Right lung (tissue), 2 donors: ENCODE measurements at regions not wholly inside any gene's neighbourhood (a gene's known extent, or its start where the extent isn't known, plus 50 kb on each side); places are given as distances from the start of the nearest gene placed in this dataset.

Experiments
- DNase-seq, 2 donors: peaks; one replicate each; pipeline ENCODE4 v3.0.0-alpha.2; 2013

DNA sequence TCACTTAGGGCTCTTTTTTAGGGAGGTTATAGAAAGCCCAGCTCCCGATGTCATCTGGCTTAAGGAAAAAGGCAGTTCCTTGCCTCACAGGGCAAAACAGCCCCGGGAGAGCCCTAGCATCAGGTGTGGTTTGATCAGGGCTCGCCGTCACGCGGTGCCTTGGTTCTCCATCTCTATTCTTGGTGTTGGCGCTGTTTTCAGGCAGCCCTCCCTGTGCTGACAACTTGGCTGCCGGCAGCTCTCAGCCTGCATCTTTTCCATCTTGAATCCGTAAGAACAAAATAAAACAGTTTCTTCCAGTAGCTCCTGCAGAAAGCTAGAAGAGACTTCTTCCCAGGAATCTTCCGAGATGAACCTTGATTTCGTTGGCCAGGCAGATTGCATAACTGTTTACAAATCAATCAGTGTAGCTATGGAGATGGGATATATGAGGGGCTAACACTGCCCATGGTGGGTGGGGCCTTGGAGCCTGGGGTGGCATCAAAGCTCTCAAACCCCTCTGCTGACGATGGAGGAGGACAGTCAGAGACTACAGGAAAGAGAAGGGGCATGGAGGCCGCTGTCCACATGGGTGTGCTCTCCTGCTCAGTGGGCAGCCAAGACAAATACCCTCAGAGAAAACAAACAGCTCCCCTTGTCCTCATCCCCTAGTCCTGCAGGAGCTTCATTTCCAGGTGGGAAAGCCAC is 370.7 kb upstream of the C1orf174 start:
- DNase-seq: no peak

DNA sequence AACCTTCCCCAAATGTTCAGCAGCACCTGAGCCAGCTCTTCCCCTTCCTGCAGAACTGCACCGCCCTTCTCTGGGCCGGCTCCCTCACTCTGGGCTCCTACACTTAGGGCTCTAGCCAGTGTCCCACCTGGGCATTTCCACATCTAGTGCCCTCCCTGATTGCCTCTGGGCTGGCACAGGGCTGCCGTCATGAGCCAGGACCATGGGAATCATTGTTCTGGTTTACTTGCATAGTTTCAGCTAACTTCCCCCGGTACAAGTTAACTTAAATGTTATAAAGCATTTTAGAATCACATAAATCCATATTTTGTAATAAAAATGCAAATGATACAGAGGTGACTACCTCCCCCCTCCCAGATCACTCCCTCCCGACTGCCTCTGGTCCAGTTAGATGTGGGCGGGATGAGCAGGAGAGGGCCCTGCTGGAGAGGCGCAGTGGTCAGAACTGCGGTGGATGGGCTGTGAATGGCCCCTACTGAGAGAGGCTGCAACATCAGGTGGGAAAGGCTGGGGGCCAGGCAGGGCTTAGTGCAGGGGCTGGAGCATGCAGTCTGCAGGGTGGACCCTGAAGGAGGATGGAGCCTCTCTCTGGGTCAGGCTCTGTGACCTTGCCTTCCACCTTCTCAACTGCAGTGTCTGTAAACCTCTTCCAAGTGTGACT is 371.4 kb upstream of the C1orf174 start:
- no peak for DNase-seq

DNA sequence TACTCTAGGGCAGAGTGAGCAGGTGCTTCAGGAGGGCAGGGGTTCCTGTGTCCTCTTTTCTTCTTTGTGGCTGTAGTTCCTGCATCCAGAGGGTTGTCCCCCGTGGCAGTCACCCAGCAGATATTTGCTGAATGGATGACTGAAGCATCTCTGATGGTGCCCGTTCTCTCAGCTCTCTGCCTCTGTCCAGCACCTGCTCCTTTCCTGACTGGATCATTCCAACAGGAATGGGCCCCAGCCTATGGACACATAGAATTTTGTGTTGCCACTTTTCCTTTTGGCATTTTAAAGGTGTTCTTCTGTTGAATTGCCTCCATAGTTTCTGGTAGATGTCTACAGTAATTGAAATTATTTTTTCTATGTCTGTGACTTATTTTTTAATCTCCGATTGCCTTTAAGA is 372.5 kb upstream of the C1orf174 start:
- no peak for DNase-seq

DNA sequence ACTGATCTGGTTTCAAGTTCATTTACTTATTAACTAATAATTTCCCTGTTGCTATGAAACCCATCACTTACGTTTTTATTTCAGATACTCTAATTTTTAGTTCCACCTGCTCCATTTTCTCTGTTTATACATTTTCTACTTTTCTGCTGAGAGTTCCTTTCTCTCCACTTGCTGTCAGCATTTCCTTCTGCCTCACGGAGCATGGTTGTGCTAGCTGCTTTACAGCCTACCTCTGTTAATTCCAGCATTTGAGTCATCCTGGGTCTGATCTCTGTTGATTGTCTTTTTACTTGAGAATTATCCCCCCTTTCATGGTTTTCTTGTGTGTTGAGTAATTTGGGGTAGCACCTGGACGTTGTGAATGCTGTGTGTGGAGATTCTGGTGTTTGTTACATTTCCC is 373.2 kb upstream of the C1orf174 start:
- DNase-seq: no peak

DNA sequence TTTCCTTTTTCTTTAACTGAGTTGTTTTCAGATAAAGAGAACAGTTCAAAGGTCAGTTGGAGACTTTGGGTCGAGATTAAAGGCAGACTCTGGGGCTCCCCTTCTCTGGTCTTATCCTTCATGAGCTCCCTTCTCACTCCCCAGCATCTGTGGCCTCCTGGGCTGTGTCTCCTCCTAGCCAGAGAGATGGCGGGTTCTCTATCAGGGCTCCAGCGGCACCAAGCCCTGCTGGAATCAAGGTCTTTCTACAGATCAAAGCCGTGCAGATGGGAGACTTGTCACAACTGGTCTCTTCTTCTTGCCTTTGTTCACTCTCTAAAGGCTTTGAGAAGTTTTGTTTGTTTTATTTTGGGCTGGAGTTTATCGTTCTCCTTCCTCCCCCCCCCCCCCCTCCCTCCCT is 373.7 kb upstream of the C1orf174 start:
- no peak for DNase-seq

DNA sequence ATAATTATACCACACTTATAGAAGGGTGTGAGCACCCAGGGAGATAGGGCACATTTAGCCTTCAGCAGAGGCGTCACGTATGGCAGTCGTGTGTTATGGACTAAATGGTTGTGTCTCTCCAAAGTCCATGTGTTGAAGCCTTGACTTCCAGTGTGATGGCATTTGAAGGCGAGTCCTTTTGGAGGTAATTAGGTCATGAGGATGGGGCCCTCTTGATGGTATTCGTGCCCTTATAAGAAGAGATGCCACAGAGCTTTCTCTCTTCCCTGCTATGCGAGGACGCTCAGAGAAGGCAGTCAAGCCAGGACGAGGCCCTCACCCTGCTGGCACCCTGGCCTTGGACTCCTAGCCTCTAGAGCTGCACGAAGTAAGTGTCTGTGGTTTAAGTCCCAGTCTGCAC is 375.0 kb upstream of the C1orf174 start:
- DNase-seq: no peak

DNA sequence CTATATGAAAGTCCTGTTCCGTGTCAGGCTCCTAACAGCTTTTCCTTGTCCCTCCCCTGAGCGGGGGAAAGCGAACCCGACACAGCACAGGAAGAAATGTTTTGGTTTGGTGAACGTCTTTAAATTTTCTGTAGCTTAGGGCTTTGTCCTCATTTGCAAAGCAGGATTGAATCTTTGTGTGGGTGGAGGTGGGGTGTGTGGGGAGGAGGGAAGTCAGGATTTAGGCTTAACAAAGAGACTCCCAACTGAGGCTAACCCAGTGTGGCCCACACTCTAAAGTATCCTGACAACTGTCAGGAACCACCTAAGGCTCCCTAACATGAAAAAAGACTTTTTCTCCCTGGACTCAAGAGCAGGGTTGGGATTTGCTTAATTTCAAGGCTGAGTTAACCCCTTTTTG is 376.2 kb upstream of the C1orf174 start:
- no peak for DNase-seq

DNA sequence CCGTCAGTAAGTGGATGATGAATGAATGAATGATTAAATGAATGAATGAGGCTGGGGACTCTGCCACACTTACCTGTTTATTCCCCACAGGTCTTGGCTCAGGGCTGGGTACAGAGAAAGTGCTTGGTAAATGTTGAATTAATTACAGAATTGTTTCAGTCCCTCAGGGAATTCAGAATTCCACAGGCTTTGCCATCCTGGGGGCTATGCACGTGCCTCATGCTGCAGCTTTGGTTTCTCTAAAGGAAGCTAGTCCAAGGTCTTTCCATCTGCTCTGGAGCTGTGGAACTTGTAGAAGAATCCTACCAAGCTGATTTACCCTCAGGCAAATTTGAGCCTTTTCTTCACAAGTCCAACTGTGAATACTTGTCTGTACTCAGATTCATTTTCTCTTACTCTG is 376.8 kb upstream of the AJAP1 start:
- no peak for DNase-seq

DNA sequence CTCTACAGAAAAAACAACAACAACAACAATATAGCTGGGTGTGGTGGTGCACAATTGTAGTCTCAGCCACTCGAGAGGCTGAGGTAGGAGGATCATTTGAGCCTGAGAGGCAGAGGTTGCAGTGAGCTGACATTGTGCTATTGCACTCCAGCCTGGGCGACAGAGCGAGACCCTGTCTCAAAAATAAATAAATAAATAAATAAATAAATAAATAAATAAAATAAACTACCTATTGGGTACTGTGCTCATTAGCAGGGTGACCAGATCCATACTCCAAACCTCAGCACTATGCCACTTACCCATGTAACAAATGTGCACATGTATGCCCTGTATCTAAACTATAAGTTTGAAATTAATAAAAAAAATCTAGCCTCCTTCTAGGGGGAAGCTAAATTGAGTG is 369.4 kb upstream of the AJAP1 start:
- no peak for DNase-seq

DNA sequence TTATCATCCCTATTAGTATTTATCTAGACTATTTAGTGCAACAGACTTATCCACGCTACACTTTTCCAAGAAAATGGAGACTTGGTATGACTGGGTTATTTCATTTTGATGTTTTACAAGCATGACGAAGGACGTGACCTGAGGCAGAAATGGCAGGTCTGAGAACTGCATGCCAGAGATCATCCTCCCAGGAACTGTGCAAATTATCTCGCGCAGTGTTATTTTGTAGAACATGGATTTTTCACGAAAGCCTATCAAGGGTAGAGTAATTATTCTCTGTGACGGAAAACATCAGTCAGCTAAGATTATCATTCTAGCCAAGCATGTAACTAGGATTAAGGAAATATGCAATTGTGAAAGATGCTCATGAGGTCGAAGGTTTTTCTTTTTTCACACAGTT is 361.5 kb upstream of the AJAP1 start:
- DNase-seq: no peak

DNA sequence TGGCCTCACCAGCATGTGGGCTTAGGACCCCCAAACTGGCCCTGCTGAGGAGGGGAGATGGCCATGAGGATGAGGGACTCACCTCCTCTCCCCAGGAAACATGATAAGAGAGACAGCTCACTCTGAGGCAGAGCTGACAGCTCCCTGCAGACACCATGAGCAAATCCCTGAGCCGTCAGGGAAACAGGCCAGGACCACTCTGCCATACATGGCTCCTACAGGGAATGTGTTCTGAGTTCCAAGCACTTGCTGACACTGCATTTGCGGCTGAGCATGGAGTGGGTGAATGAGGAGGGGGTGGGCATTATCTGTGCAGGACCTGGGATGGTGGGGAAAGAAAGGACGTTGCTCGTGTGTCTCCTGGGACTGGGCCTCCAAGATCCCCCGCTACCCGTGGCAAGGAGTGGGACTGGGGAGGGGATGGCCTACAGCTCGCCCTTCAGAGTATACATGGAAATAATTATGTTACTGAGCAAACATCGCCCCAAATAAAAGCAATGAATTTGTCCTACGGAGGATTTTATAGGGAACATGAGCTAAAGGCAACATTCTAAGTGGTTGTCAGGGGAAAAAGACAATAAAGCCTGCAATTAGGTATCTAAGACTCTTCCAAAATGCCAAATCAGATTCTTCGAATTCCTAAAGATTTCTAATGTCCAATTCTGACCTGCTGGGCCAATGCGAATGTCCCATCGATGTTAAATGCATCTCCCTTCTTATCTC is 355.9 kb upstream of the AJAP1 start:
- DNase-seq: no peak

DNA sequence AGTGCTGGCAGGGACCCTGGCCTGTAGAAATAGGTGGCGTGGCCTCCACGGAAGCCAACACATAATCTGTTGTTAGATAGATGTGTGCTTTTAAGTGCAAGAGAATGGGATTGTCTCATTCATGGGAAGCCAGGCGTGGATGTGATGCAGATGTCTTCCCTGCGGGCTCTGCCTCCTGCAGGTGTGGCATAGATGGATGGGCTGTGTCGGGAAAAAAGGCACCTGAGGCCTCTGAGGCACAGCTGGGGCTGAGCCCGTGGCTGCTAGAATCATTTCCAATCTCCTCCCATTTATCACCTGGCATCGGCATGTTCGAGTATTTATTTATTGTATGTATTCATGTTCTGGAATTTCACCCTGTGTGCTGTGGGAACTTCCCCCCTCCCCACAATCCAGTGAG is 353.4 kb upstream of the AJAP1 start:
- DNase-seq: no peak

DNA sequence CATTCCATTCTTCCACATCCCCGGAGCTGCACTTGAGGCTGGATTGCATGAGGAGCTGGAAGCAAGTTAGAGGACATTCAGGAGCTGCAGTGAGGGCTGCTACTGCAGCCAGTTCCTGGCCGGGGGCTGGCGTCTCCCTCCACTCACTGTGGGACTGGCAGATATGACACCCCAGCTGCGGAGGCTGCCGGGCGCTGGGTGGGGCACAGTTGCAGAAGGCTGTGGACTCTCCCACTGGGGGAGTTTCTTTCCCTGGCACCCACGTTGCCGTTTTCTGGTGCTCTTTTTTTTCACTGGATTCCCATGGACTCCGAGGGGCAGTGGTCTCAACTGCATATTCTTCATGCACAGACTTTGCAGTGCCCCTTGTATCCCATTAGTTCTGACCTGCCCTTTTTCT is 351.1 kb upstream of the AJAP1 start:
- DNase-seq: no peak

DNA sequence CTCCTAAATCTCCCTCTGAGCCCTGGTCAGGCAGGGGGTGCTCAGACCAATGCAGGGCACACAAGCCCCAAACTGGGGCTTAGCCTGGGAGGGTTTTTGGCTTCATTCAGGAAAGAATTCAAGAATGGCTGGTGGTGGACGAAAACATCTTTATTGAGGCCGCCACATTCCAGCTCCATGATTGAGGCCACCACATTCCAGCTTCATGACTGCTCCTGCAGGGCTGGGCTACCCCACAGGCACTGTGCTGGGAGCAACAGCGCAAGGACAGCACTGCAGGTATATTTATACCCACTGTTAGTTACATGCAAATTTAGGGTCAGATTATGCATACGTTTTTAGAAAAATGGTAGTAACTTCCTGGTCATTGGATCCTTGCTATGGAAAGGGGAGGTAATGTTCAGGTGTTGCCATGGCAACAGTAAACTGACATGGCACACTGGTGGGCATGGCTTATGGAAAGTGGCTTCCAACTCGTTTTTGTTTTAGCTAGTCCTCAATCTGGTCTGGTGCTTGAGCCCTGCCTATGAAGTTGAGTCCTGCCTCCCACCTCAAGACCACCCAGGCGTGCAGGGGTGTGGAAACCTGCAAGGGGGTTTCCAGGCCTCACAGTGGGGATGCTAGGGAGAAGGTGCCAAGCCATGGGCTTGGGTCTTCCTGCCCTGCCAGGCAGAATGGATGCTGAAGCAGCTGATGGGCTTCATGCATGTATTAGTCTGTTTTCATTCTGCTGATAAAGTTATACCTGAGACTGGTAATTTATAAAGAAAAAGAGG is 348.7 kb upstream of the AJAP1 start:
- no peak for DNase-seq

DNA sequence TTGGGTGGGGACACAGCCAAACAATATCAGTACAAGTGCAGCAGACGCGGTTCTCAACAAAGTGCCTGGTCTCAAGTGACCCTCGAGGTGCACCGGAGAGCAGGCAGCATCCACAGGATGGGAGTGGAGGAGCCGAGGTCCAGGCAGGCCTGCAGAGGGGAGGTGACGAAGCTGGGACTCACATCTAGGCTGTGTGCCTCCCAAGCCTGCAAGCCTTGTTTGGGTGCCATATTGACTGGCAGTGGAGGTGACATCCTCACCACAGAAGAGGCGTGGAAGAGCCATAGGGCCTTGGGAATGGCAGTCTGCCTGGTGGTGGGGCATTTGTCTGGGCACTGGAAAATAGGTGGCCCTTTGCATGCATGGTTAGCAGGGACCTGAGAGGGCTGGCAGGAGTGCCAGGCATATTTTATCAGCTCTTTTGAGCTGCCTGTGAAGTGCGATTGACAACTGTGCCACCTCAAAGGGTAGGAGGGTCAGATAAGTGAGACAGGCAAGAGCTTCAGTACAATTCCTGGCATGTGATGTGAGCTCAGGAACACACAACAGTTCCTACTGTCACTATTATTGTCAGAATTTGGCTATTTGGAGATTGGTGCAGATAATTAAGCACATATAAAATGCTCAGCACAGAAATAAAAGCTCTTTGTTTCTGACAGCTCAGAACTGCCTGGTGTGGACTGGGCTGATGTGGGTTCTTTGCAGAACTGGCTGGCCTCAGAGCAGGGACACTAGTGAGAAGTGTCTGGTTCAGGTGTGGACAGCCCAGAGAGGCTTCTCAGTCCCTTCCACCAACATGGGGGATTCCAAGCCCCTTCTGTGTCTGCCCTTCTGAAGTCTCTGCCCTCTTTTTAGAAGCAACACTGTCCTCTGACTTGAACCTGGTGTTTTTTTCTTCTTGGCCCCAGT is 347.6 kb upstream of the AJAP1 start:
- DNase-seq: no peak

DNA sequence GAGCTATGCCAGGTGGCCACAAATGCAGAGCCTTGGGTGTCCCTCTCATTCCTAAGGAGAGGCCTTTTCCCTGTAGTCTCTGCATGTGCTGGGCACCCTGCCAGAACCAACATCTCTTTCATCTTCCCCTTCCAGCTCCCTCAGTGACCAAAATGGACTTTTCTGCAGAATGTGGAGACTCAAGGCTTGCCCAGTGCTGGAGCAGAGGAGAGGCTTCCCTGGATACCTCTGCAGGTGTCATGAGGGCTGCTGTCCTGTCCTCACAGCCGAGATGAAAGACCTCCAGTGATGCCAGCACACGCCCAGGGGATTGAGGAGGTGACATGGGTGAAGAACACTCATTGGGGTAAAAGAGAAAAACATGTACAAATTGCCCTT is 347.0 kb upstream of the AJAP1 start:
- no peak for DNase-seq

DNA sequence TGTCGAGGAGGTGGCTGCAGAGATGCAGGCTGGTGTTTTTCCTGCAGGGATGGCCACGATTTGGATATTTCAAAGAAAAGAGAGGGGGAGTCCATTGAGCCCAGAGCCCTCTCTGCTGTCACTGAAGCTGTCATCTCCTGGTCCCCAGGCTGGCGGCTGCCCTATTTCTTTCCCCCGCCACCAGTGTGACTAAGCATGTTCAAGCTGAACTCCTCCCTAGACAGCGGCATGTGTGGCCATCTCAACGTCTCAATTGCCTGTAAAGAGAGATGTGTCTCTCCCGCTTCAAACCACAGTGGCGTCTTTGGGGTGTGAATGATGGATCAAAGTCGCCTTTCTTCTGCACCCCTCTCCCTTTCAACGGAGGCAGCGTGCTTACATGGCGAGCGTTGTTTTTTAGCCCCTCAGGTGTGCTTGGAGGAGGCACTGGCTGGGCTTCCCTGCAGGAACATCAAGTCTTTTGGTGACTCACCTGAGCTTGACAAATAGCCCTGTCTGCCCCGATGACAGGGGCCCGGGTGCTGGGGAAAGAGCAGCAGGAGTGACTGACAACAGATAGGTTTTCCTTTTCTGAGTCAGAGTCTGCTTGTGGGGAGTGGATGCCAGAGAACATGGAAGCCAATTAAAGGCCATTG is 346.4 kb upstream of the AJAP1 start:
- no peak for DNase-seq

DNA sequence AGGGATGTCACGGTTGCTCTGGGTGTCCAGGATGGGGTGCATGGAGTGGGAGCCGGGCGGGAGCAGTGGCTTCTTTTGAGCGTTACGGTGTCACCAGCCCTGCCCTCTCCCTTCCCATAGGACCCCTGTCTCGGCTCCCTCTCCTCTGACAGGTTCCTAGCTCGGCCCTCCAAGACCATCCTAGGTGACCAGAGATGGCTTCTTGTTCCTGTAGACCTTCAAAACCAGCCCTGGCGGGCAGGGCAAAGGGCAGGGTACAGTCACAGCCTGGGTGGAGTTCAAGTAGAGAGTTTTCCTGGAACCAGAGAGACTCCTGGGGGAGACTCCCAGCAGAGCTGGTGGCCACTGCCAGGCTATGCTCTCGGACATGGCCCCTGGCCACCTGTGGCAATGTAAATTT is 345.6 kb upstream of the AJAP1 start:
- no peak for DNase-seq

DNA sequence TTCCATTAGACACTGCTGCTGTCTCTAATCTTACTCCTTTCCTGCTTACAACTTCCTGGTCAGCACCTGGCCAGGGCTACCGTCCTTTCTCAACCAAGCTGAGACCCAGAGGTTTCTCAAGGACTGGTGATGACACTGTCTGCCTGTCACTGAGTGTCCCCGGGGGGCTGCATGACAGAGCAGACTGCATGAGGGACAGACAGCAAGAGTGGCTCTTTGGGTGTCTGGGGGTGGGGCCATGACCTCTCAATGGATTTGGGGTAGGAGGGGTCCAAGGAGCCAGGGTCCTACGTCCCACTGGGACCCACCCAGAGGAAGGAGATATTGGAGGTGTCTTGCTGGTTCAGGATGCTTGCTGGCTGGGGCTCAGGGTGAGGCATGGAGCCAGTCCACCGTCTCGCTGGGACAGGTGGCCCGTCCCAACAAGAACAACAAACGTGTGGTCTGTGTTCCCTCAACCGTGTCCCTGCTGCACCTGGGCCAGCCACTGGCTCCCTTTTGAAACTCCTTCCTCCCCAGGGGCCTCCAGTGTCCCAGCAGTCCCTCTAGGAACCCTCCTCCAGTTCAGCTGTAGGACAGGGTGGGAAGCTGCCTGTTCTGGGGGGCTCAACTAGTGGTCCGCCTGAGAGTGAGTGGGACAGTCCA is 344.6 kb upstream of the AJAP1 start:
- DNase-seq: no peak

DNA sequence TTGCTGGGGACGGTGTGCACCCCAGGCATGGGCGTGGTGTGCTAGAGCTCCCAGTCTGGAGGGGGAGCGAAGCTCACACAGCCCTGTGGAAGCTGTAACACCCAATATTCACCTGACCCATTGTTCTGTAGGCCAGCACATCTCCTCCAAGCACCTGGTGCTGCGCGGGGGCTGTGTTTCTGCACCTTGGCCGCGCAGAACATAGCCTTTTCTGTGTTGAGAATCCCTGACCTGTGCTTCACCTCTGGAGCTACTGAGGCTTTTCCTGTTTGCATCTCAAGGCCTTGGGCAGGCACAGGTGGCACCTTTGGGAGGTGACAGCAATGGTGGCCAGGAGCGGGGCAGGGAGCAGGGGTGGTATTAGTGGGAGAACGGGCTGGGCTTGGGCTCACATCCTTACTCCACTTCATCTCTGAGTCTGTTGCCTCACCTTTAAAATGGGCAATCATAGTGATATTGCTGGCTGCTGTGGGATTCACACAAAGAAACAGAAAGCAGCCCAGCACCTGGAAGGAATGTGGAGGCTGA is 343.9 kb upstream of the AJAP1 start:
- DNase-seq: no peak
